IMR-90 (cell line): ENCODE measurements at regions not wholly inside any gene's neighbourhood (a gene's known extent, or its start where the extent isn't known, plus 50 kb on each side); places are given as distances from the start of the nearest gene placed in this dataset.

Experiments
- BHLHE40 ChIP-seq: fragments of 150-350 bp; IDR thresholded peaks from 2 replicates; pipeline ENCODE4 v1.6.1; 2016; ENCODE audit warnings: mild to moderate bottlenecking, low read depth, low read length
- CTCF ChIP-seq: conservative IDR thresholded peaks from 2 replicates; pipeline ENCODE4 v1.5.1; 2012; ENCODE audit warnings: mild to moderate bottlenecking, low read depth, low read length, improper control_type of control experiment
- ELK1 ChIP-seq: fragments of 150-350 bp; IDR thresholded peaks from 2 replicates; pipeline ENCODE4 v1.6.1; 2016; ENCODE audit warnings: low read depth, mild to moderate bottlenecking, low read length, moderate library complexity, borderline replicate concordance
- POLR2A ChIP-seq: IDR thresholded peaks from 2 replicates; pipeline ENCODE4 v1.6.1; 2012; ENCODE audit warnings: mild to moderate bottlenecking, low read depth, low read length
- RAD21 ChIP-seq: IDR thresholded peaks from 2 replicates; pipeline ENCODE4 v1.6.1; 2012; ENCODE audit warnings: low read length, improper control_type of control experiment
- SMC3 ChIP-seq: fragments of 150-350 bp; IDR thresholded peaks from 2 replicates; pipeline ENCODE4 v1.6.1; 2016; ENCODE audit warnings: low read depth, mild to moderate bottlenecking, antibody characterized with exemption, low read length, moderate library complexity
- USF2 ChIP-seq: fragments of 150-350 bp; IDR thresholded peaks from 2 replicates; pipeline ENCODE4 v1.6.1; 2017; ENCODE audit warnings: mild to moderate bottlenecking, antibody characterized with exemption, low read length, low read depth

GRCh38 chr6:71480577-71480976 is 192.0 kb downstream of the OGFRL1 start:
- no peak for TF ChIP-seq CTCF
- TF ChIP-seq POLR2A: no peak
- TF ChIP-seq ELK1: no peak
- no peak for TF ChIP-seq SMC3
- no peak for TF ChIP-seq USF2
- no peak for TF ChIP-seq BHLHE40
- no peak for TF ChIP-seq RAD21
